CD14-positive monocyte (primary cell): ENCODE measurements at regions not wholly inside any gene's neighbourhood (a gene's known extent, or its start where the extent isn't known, plus 50 kb on each side); places are given as distances from the start of the nearest gene placed in this dataset.

Experiments
- DNase-seq, 3 donors: peaks; one replicate each; pipeline ENCODE4 v3.0.0-alpha.2; 2011 to 2022
- H2AFZ ChIP-seq: 2 replicates; pipeline ENCODE4 v1.6.0; 2012; ENCODE audit warnings: mild to moderate bottlenecking, low read depth, low read length, inconsistent platforms; ENCODE audit not compliant: insufficient read depth, poor library complexity, severe bottlenecking
- H3K27ac ChIP-seq, 2 donors: 1 replicate in 1 of 2; 2 replicates in 1 of 2; pipeline ENCODE4 v1.5.1; 2012 to 2013; ENCODE audit warnings: low read length in 2 of 2, control low read depth in 1 of 2, inconsistent platforms in 1 of 2, low read depth in 1 of 2, mild to moderate bottlenecking in 1 of 2
- H3K27me3 ChIP-seq, 2 donors: one replicate each; pipeline versions ENCODE4 v1.6.0 to v1.6.1; 2011 to 2013; ENCODE audit warnings: low read length in 2 of 2; ENCODE audit not compliant: control insufficient read depth in 2 of 2, insufficient read depth in 2 of 2
- H3K36me3 ChIP-seq, 2 donors: replicated peaks in 1 of 2; 1 replicate in 1 of 2; 2 replicates in 1 of 2; pipeline versions ENCODE4 v1.5.1 to v1.6.1; 2012 to 2013; ENCODE audit warnings: low read length in 2 of 2, control low read depth in 1 of 2, inconsistent platforms in 1 of 2, mild to moderate bottlenecking in 1 of 2; ENCODE audit not compliant: insufficient read depth in 2 of 2, control insufficient read depth in 1 of 2
- H3K4me1 ChIP-seq, 2 donors: 1 replicate in 1 of 2; 2 replicates in 1 of 2; pipeline versions ENCODE4 v1.5.1 to v1.6.1; 2012 to 2013; ENCODE audit warnings: low read length in 2 of 2, control low read depth in 1 of 2, inconsistent platforms in 1 of 2, mild to moderate bottlenecking in 1 of 2, moderate library complexity in 1 of 2; ENCODE audit not compliant: insufficient read depth in 2 of 2, control insufficient read depth in 1 of 2
- H3K4me2 ChIP-seq: replicated peaks from 2 replicates; pipeline ENCODE3; 2012; ENCODE audit warnings: low read length, moderate library complexity, mild to moderate bottlenecking; ENCODE audit not compliant: poor library complexity, severe bottlenecking; ENCODE audit errors: extremely low read depth
- H3K4me3 ChIP-seq, 3 experiments: fragments of 200-600 bp in 1 of 3; sonication (generic) in 1 of 3; replicated peaks in 1 of 3; 1 replicate in 2 of 3; 2 replicates in 1 of 3; pipeline ENCODE4 v1.5.1; 2011 to 2013; ENCODE audit warnings: low read length in 3 of 3, mild to moderate bottlenecking in 3 of 3, control low read depth in 2 of 3, low read depth in 2 of 3, inconsistent platforms in 1 of 3, moderate library complexity in 1 of 3
- H3K79me2 ChIP-seq: 2 replicates; pipeline ENCODE4 v1.6.0; 2012; ENCODE audit warnings: mild to moderate bottlenecking, control low read depth, inconsistent platforms, low read length, moderate library complexity; ENCODE audit not compliant: insufficient read depth
- H3K9ac ChIP-seq: 2 replicates; pipeline ENCODE4 v1.6.0; 2017; ENCODE audit warnings: low read length, mild to moderate bottlenecking; ENCODE audit not compliant: insufficient read depth, poor library complexity, severe bottlenecking
- H3K9me3 ChIP-seq, 2 donors: replicated peaks in 1 of 2; 1 replicate in 1 of 2; 2 replicates in 1 of 2; pipeline versions ENCODE4 v1.5.1 to v1.6.1; 2012 to 2013; ENCODE audit warnings: low read length in 2 of 2, control low read depth in 1 of 2; ENCODE audit not compliant: control insufficient read depth in 1 of 2, insufficient read depth in 1 of 2
- H4K20me1 ChIP-seq: 2 replicates; pipeline ENCODE4 v1.6.0; 2012; ENCODE audit warnings: mild to moderate bottlenecking, low read length, control low read depth, moderate library complexity; ENCODE audit not compliant: insufficient read depth
- H3K27ac Mint-ChIP-seq, 7 donors: one replicate each; pipeline ENCODE4 v1.8.0; 2020; ENCODE audit warnings: mild to moderate bottlenecking in 7 of 7, mixed read lengths in 7 of 7, moderate library complexity in 6 of 7, inconsistent platforms in 2 of 7
- H3K27me3 Mint-ChIP-seq, 3 donors: one replicate each; pipeline ENCODE4 v1.8.0; 2021 to 2022; ENCODE audit warnings: low read depth in 3 of 3, mild to moderate bottlenecking in 3 of 3, mixed read lengths in 3 of 3, moderate library complexity in 3 of 3, inconsistent platforms in 1 of 3
- H3K36me3 Mint-ChIP-seq, 2 donors: one replicate each; pipeline ENCODE4 v1.8.0; 2020; ENCODE audit warnings: mixed read lengths in 2 of 2, inconsistent platforms in 1 of 2, mild to moderate bottlenecking in 1 of 2
- H3K4me1 Mint-ChIP-seq: one replicate; pipeline ENCODE4 v1.8.0; 2020; ENCODE audit warnings: mild to moderate bottlenecking, mixed read lengths
- H3K4me3 Mint-ChIP-seq, 2 donors: one replicate each; pipeline ENCODE4 v1.8.0; 2020; ENCODE audit warnings: mild to moderate bottlenecking in 2 of 2, mixed read lengths in 2 of 2, moderate library complexity in 1 of 2
- H3K9me3 Mint-ChIP-seq, 7 donors: one replicate each; pipeline ENCODE4 v1.8.0; 2020 to 2022; ENCODE audit warnings: mixed read lengths in 7 of 7, mild to moderate bottlenecking in 6 of 7, moderate library complexity in 6 of 7, inconsistent platforms in 2 of 7
- WGBS: methylation state at CpG from one replicate; pipeline ENCODE4 v1.1.5; 2013; ENCODE audit warnings: missing lambda C conversion rate; ENCODE audit not compliant: insufficient coverage; 5-methylcytosine and 5-hydroxymethylcytosine counted together
- intact Hi-C, 2 donors: fragments of 100-400 bp; cut with micrococcal nuclease; formaldehyde crosslinking; loops; one replicate each; pipeline versions ENCODE4 v1.15.0 to v1.15.1; 2023
- TF ChIP-seq, protein P1 (sequence below): fragments of 200-600 bp; IDR thresholded peaks from one replicate; pipeline ENCODE4 v1.8.0; 2022; ENCODE audit warnings: antibody characterized with exemption, mild to moderate bottlenecking

DNA sequence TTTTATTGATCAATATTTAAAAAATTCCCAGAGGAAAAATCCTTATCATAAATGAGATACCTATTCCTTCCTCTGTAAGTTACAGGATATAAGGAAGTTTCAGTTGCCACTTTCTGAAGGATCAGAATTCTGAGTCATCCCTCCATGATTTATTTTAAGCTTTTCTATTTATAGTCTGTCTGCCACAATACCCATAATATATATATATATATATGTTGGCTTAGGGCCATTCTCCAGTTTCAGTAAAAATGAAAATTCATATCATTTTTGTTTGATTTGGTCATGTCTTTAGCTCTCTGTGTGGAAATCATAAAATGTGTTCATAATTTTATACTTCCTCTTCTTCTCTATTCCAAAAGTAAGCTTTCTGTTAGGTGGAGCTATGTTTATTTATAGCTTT is 215.8 kb upstream of the CYLC2 start:
- Mint-ChIP-seq H3K27ac (no peak overlapping the region), H3K36me3 (no peaks in the 10 kb centered on the region), H3K27me3 (no peaks in the 10 kb centered on the region), H3K4me1 (no peaks in the 10 kb centered on the region), H3K4me3 (no peak overlapping the region), H3K9me3 (peaks cover 0 to 3% (median 0%) of the 10 kb centered on the region in 7 donors)
- intact Hi-C loops = no loop called here
- DNase-seq = no peak
- Histone ChIP-seq H3K79me2 (no peaks in the 10 kb centered on the region), H3K4me1 (no peaks in the 10 kb centered on the region), H3K27ac (no peak overlapping the region), H3K4me2 (no peak overlapping the region), H2AFZ (no peak overlapping the region), H3K9ac (no peak overlapping the region), H4K20me1 (no peaks in the 10 kb centered on the region), H3K27me3 (no peaks in the 10 kb centered on the region), H3K36me3 (no peaks in the 10 kb centered on the region), H3K4me3 (no peak overlapping the region), H3K9me3 (peaks cover 0 to 6% of the 10 kb centered on the region in 2 donors)
- TF ChIP-seq, protein P1, sequence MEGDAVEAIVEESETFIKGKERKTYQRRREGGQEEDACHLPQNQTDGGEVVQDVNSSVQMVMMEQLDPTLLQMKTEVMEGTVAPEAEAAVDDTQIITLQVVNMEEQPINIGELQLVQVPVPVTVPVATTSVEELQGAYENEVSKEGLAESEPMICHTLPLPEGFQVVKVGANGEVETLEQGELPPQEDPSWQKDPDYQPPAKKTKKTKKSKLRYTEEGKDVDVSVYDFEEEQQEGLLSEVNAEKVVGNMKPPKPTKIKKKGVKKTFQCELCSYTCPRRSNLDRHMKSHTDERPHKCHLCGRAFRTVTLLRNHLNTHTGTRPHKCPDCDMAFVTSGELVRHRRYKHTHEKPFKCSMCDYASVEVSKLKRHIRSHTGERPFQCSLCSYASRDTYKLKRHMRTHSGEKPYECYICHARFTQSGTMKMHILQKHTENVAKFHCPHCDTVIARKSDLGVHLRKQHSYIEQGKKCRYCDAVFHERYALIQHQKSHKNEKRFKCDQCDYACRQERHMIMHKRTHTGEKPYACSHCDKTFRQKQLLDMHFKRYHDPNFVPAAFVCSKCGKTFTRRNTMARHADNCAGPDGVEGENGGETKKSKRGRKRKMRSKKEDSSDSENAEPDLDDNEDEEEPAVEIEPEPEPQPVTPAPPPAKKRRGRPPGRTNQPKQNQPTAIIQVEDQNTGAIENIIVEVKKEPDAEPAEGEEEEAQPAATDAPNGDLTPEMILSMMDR = no peak

DNA sequence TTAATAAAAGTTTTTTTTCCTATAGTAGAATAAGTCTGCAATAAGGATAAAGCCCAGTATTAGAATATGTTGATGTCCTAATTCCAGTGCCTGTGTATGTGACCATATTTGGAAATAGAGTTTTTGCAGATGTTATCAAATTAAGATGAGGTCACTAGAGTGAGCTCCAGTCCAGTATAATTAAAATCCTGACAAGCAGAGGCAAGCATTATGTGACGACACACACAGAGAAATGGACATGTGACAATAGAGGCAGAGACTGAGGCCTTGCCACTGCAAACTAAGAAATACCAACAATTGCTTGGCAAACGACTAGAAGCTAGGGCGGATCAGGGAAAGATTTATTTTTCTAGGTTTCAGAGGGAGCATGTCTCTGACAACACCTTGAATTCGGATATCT is 216.4 kb upstream of the CYLC2 start:
- Histone ChIP-seq H2AFZ (no peak overlapping the region), H3K4me3 (no peak overlapping the region), H3K4me1 (no peaks in the 10 kb centered on the region), H3K4me2 (no peak overlapping the region), H3K27ac (no peak overlapping the region), H3K36me3 (no peaks in the 10 kb centered on the region), H3K9ac (no peak overlapping the region), H4K20me1 (no peaks in the 10 kb centered on the region), H3K79me2 (no peaks in the 10 kb centered on the region), H3K27me3 (no peaks in the 10 kb centered on the region), H3K9me3 (peaks cover 0 to 6% of the 10 kb centered on the region in 2 donors)
- no peaks in the 10 kb centered on the region for H3K27me3 Mint-ChIP-seq
- H3K36me3 Mint-ChIP-seq = no peaks in the 10 kb centered on the region
- no peak overlapping the region for H3K4me3 Mint-ChIP-seq
- H3K9me3 Mint-ChIP-seq = peaks cover 0 to 3% (median 0%) of the 10 kb centered on the region in 7 donors
- intact Hi-C loops = no loop called here
- no peaks in the 10 kb centered on the region for H3K4me1 Mint-ChIP-seq
- DNase-seq = no peak
- TF ChIP-seq, protein P1 = no peak
- no peak overlapping the region for H3K27ac Mint-ChIP-seq
- 75% methylated on average over 1 of the region's 4 CpGs for whole genome bisulfite sequencing
